Psoas muscle (tissue), 7 donors: ENCODE measurements at regions not wholly inside any gene's neighbourhood (a gene's known extent, or its start where the extent isn't known, plus 50 kb on each side); places are given as distances from the start of the nearest gene placed in this dataset.

Source experiments
- ATAC-seq, 4 donors: fragments of 200-7000 bp; cut with Tn5 transposase; one replicate each; pipeline ENCODE4 v1.9.1; 2020; ENCODE audit warnings: moderate library complexity in 3 of 4, mild to moderate bottlenecking in 2 of 4
- DNase-seq, 2 donors: peaks; one replicate each; pipeline ENCODE4 v3.0.0-alpha.2; 2020
- H3K27ac ChIP-seq: fragments of 200-600 bp; one replicate; pipeline ENCODE4 v1.8.0; 2022
- H3K27me3 ChIP-seq, 3 donors: fragments of 200-600 bp in 1 of 3; one replicate each; pipeline versions ENCODE4 v1.6.1 to v1.8.0; 2013 to 2022; ENCODE audit warnings: low read length in 2 of 3, mild to moderate bottlenecking in 2 of 3, moderate library complexity in 1 of 3; ENCODE audit not compliant: insufficient read depth in 3 of 3
- H3K36me3 ChIP-seq, 2 donors: fragments of 200-600 bp in 1 of 2; one replicate each; pipeline versions ENCODE4 v1.6.1 to v1.8.0; 2013 to 2022; ENCODE audit warnings: low read depth in 1 of 2, mild to moderate bottlenecking in 1 of 2, moderate library complexity in 1 of 2; ENCODE audit not compliant: insufficient read depth in 1 of 2
- H3K4me1 ChIP-seq: fragments of 200-600 bp; one replicate; pipeline ENCODE4 v1.8.0; 2022
- H3K4me3 ChIP-seq: fragments of 200-600 bp; one replicate; pipeline ENCODE4 v1.8.0; 2022; ENCODE audit warnings: mild to moderate bottlenecking
- H3K9me3 ChIP-seq: fragments of 200-600 bp; one replicate; pipeline ENCODE4 v1.8.0; 2022
- CTCF ChIP-seq: fragments of 200-600 bp; IDR thresholded peaks from one replicate; pipeline ENCODE4 v1.8.0; 2022; ENCODE audit warnings: antibody characterized with exemption
- WGBS, 3 donors: extraction: QIAGEN DNeasy Blood & Tissue Kit; methylation state at CpG; one replicate each; pipeline versions ENCODE4 v1.1.6 to v1.1.7; 2013; 5-methylcytosine and 5-hydroxymethylcytosine counted together
- intact Hi-C, 2 donors: fragments of 100-400 bp; cut with DNase I; formaldehyde crosslinking; loops; one replicate each; pipeline versions ENCODE4 v1.11.0 to v1.14.2; 2022
- donor health status: healthy with polysubstance abuse.
- donor health status: DM: no; HTN: no; CAD: no; lungs with moderate emphysema.
- donor health status: Bipolar disorder and iron deficiency.
- donor health status: healthy.
- donor health status: DM: yes; HTN: yes; CAD: no.
- donor health status: DM: no; HTN: no; CAD: no.
- donor health status: DM: yes; HTN: yes; CAD: no.

- no peak for TF ChIP-seq CTCF
- no peak overlapping the region for H3K27ac ChIP-seq
- 90 to 96% (median 95%) methylated on average over 9 of the region's 9 CpGs for WGBS, 3 donors
- no peaks in the 10 kb centered on the region for H3K36me3 ChIP-seq
- H3K4me1 ChIP-seq: no peaks in the 10 kb centered on the region
- H3K4me3 ChIP-seq: no peak overlapping the region
- no peaks in the 10 kb centered on the region for H3K9me3 ChIP-seq
- ATAC-seq (no peak), DNase-seq (no peak)
- peaks cover 0 to 8% (median 2%) of the 10 kb centered on the region in 3 donors for H3K27me3 ChIP-seq
- intact Hi-C loops: no loop called here
Observed at GRCh38 chr14:101394374-101394773, 166.9 kb upstream of the DIO3 start.

- no peak for ATAC-seq
- Histone ChIP-seq H3K27ac (no peak overlapping the region), H3K4me3 (no peak overlapping the region), H3K4me1 (no peaks in the 10 kb centered on the region), H3K9me3 (no peaks in the 10 kb centered on the region), H3K27me3 (peaks cover 0 to 8% (median 2%) of the 10 kb centered on the region in 3 donors), H3K36me3 (no peaks in the 10 kb centered on the region)
- intact Hi-C loops: no loop called here
- DNase-seq: no peak
- no peak for TF ChIP-seq CTCF
- WGBS, 3 donors: 46 to 58% (median 49%) methylated on average over 5 of the region's 5 CpGs
Observed at GRCh38 chr14:101395779-101396178, 165.5 kb upstream of the DIO3 start.

DNA sequence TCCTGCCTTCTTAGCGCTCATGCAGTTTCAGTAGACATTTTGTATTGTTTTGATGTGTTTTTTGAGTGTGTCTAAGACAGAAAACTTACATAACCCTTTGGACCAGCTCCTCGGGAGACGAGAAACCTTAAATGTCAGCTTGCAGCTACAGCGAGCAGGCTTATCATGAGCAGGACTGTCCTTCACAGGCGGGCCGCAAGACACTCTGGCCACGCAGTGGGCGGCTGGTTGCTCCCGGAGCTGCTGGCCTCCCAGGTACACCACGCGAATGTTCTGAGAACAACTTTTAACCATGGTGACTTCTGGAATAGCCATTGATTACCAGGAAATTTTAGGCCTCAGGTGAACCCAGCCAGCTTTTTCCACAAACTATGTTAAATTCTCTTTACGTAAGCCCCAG is 164.1 kb upstream of the DIO3 start:
- WGBS, 3 donors: 87 to 90% (median 90%) methylated on average over 12 of the region's 12 CpGs
- no peak for ATAC-seq

GRCh38 chr14:101398011-101398410 is 163.3 kb upstream of the DIO3 start:
- Histone ChIP-seq H3K4me3 (no peak overlapping the region), H3K9me3 (no peaks in the 10 kb centered on the region), H3K4me1 (no peaks in the 10 kb centered on the region), H3K27me3 (peaks cover 0 to 8% (median 2%) of the 10 kb centered on the region in 3 donors), H3K36me3 (no peaks in the 10 kb centered on the region), H3K27ac (no peak overlapping the region)
- WGBS, 3 donors: 60 to 79% (median 76%) methylated on average over 14 of the region's 14 CpGs
- intact Hi-C loops: no loop called here
- no peak for TF ChIP-seq CTCF
- no peak for DNase-seq
- ATAC-seq: no peak

More for the DNA sequence above, 164.1 kb upstream of the DIO3 start:
- H3K4me1 ChIP-seq: no peaks in the 10 kb centered on the region
- peaks cover 0 to 8% (median 2%) of the 10 kb centered on the region in 3 donors for H3K27me3 ChIP-seq
- intact Hi-C loops: no loop called here
- H3K9me3 ChIP-seq: no peaks in the 10 kb centered on the region
- no peak for TF ChIP-seq CTCF
- no peak overlapping the region for H3K4me3 ChIP-seq
- no peak overlapping the region for H3K27ac ChIP-seq
- DNase-seq: no peak
- no peaks in the 10 kb centered on the region for H3K36me3 ChIP-seq
